HS-27A (cell line): ENCODE measurements at regions not wholly inside any gene's neighbourhood (a gene's known extent, or its start where the extent isn't known, plus 50 kb on each side); places are given as distances from the start of the nearest gene placed in this dataset.

Experiments used
- DNase-seq: peaks from one replicate; pipeline ENCODE4 v3.0.0-alpha.2; 2012; ENCODE audit warnings: low read depth, missing footprints

- DNase-seq, result no peak
Observed at GRCh38 chr6:14738497-14738896, 507.4 kb upstream of the JARID2 start.

DNA sequence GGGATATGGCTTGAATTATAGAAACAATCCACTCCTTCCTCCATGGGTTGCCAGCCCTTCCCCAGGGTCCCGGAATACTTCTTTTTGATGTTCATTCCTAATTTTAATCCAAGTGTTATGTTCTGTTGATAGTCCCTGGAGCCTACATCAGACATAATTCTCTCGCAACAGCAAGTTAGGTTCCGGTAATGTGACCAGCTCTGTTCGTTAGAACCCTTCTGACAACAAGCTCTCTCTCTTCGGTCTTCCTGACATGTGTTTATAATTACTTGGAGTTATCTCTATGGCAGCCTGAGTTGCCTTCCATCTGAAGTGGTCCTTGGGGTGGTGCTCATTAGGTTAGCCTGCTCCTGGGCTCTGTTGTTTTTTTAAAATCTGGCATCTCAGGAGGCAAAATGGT lies 506.9 kb upstream of the JARID2 start:
- DNase-seq, result no peak

DNA sequence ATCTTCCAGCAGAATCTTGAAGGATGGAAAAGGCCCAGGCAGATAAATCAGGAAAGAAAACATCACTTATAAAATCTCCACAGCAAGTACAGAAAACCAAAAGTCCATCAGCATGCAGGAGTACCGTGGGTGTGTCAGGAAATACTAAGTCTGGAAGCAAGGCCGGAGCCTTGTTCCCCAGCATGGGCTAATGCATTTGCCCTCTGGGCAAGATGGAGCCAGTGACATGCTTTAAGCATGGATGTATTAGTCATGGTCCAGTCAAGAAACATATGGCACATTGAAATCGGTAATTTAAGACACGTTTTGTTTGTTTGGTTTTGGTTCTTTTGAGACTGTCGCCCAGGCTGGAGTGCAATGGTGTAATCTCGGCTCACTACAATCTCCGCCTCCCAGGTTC lies 506.0 kb upstream of the JARID2 start:
- DNase-seq, result no peak

DNA sequence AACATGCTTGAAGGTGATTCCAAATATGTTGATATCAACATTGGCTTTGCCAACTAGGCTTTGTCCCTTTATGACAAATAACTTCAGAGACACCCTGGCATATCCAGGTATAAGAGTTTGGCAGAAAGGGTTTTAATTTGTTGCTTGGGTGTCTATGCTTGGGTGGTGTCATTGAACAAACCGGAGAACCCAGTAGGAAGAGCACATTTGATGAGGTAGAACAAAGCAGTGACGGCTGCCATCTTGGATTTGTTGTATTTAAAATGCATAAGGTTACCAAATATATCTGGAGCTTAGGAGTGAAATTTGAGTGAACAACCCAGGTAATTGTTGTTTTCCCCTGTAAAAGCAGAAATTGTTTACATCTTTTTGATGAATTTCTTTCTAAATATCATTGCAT lies 503.7 kb upstream of the JARID2 start:
- DNase-seq, result no peak

- DNase-seq, result no peak
Observed at GRCh38 chr6:14742680-14743079, 503.2 kb upstream of the JARID2 start.

GRCh38 chr6:14743144-14743473 lies 502.8 kb upstream of the JARID2 start:
- DNase-seq, result no peak

- DNase-seq, result peak; percentile 98
Observed at GRCh38 chr6:14743474-14744211, 502.2 kb upstream of the JARID2 start.

DNA sequence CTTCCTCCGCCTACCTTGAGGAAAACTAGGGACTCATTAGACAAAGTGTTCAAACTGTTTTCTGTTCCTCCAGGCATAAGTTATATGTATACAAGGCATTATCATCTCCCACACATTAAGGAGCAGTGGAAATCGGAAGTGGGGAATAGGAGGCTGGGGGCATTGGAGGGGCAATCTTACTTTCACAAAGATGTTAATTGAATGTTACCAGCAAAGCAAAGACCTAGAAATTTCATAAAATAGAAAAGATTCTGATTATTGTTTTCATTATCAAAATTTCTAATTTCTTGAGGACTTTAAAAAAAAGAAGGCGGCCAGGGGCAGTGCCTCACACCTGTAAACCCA lies 501.7 kb upstream of the JARID2 start:
- DNase-seq, result no peak

GRCh38 chr6:14746139-14746837 lies 499.6 kb upstream of the JARID2 start:
- DNase-seq, result no peak

GRCh38 chr6:14747881-14748520 lies 497.9 kb upstream of the JARID2 start:
- DNase-seq, result no peak

DNA sequence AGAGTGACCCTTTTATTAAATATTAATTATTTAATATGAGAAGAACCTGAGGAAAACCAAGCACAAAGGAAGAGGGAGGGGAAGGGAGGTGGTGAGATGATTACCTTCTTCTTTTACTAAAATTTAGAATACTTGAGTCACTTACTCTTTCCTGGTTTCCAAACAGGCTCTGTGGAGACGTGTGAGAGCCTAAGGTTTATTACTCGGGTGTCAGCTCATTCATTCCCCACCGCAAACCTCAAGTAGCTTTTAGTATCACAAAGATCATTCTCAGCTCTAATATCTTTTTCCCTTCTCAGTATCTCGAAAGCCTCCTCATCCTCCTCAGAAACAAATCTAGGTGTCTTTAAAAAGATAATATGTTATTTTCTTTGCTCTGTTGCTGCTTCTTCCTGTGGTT lies 497.2 kb upstream of the JARID2 start:
- no peak for DNase-seq

GRCh38 chr6:14750059-14750661 lies 495.7 kb upstream of the JARID2 start:
- DNase-seq, result no peak

- DNase-seq, result no peak
Observed at GRCh38 chr6:14751645-14752175, 494.2 kb upstream of the JARID2 start.

- DNase-seq, result no peak
Observed at GRCh38 chr6:14754751-14755513, 490.9 kb upstream of the JARID2 start.

DNA sequence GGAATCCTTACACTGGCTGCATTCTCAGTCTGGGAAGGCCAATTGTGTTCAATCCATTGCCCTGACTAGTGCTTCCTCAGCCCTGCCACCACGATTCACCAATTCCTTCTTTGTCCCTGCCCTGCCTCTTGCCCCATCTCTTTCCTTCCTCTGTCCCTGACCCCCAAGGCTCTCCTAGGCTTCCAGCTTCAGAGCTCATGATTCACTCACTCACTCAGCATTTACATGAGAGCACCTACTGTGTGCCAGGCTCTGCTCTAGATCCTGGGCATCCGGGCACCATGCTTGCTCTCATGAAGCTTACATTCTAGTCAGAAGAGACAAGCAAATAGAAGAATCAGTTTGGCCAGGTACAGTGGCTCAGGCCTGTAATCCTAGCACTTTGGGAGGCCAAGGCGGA lies 489.5 kb upstream of the JARID2 start:
- DNase-seq, result no peak

- DNase-seq, result no peak
Observed at GRCh38 chr6:14757014-14757413, 488.9 kb upstream of the JARID2 start.

DNA sequence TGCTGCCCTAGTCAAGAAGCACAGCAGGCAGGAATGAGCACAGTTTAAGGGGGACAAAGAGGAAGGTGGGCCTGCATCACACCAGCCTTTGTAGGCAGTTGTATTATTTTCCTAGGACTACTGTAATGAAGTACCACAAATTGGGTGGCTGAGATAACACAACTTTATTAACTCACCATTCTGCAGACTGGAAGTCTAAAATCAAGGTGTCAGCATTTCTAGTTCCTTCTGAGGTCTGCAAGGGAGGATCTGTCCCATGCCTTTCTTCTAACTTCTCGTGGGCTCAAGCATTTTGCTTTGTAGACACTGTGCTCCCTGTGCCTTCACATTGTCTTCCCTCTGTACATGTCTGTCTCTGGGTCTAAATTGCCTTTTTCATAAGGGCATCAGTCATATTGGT lies 488.5 kb upstream of the JARID2 start:
- no peak for DNase-seq

GRCh38 chr6:14758421-14759081 lies 487.3 kb upstream of the JARID2 start:
- no peak for DNase-seq

- DNase-seq, result no peak
Observed at GRCh38 chr6:14759976-14760672, 485.7 kb upstream of the JARID2 start.

- DNase-seq, result no peak
Observed at GRCh38 chr6:14762077-14762476, 483.8 kb upstream of the JARID2 start.

- DNase-seq, result no peak
Observed at GRCh38 chr6:14763139-14763538, 482.7 kb upstream of the JARID2 start.
